HEK293 (cell line): ENCODE measurements at regions not wholly inside any gene's neighbourhood (a gene's known extent, or its start where the extent isn't known, plus 50 kb on each side); places are given as distances from the start of the nearest gene placed in this dataset.

Experiments
- CTCF ChIA-PET: fragments of 350-600 bp; formaldehyde crosslinking; extraction: SDS; loops from one replicate; lab custom pipeline; 2021; ENCODE audit warnings: antibody characterized with exemption; lab: Yijun Ruan, JAX
- POLR2A ChIA-PET: fragments of 300-600 bp; formaldehyde crosslinking; extraction: SDS; loops from one replicate; lab custom pipeline; 2020; ENCODE audit warnings: antibody characterized with exemption, inconsistent platforms; lab: Yijun Ruan, JAX
- H3K27ac ChIP-seq: fragments of 200-500 bp; sonication (Bioruptor generic); 2 replicates; pipeline ENCODE4 v1.5.1; 2014; ENCODE audit warnings: low read depth, low read length, control low read depth, inconsistent platforms; ENCODE audit errors: extremely low read depth
- H3K36me3 ChIP-seq, 2 experiments: fragments of 200-500 bp in 1 of 2; sonication (Bioruptor generic) in 1 of 2; 1 replicate in 1 of 2; 2 replicates in 1 of 2; pipeline ENCODE4 v1.5.1; 2014 to 2017; ENCODE audit warnings: inconsistent platforms in 2 of 2, low read length in 2 of 2; ENCODE audit not compliant: control insufficient read depth in 2 of 2, insufficient read depth in 1 of 2
- H3K4me1 ChIP-seq: fragments of 200-500 bp; sonication (Bioruptor generic); 2 replicates; pipeline ENCODE4 v1.5.1; 2014; ENCODE audit warnings: mild to moderate bottlenecking, low read length, inconsistent platforms; ENCODE audit not compliant: control insufficient read depth, insufficient read depth
- H3K4me3 ChIP-seq: 2 replicates; pipeline ENCODE4 v1.5.1; 2011; ENCODE audit warnings: low read depth, mild to moderate bottlenecking, control low read depth, low read length, moderate library complexity
- H3K9me3 ChIP-seq: fragments of 200-500 bp; sonication (Bioruptor generic); 2 replicates; pipeline ENCODE4 v1.5.1; 2014; ENCODE audit warnings: low read depth, low read length, inconsistent platforms; ENCODE audit not compliant: control insufficient read depth, insufficient read depth
- HIC1 ChIP-seq: fragments of 450-650 bp; formaldehyde crosslinking; IDR thresholded peaks from 2 replicates; pipeline ENCODE4 v1.5.1; 2016; ENCODE audit warnings: missing biosample characterization, missing genetic modification characterization
- HOXA7 ChIP-seq: sonication (generic); formaldehyde crosslinking; IDR thresholded peaks from 2 replicates; pipeline ENCODE4 v1.8.1; 2022; ENCODE audit warnings: missing genetic modification reagents, borderline replicate concordance
- HOXC10 ChIP-seq: sonication (generic); formaldehyde crosslinking; IDR thresholded peaks from 2 replicates; pipeline ENCODE4 v1.8.1; 2023; ENCODE audit warnings: mild to moderate bottlenecking, missing genetic modification reagents
- KLF16 ChIP-seq: fragments of 450-650 bp; formaldehyde crosslinking; IDR thresholded peaks from 2 replicates; pipeline ENCODE4 v1.5.1; 2017; ENCODE audit warnings: missing biosample characterization, missing genetic modification characterization
- MEIS1 ChIP-seq: sonication (generic); formaldehyde crosslinking; IDR thresholded peaks from 2 replicates; pipeline ENCODE4 v1.8.1; 2022; ENCODE audit warnings: missing genetic modification reagents, mild to moderate bottlenecking, borderline replicate concordance
- PRDM1 ChIP-seq: fragments of 450-650 bp; formaldehyde crosslinking; IDR thresholded peaks from 2 replicates; pipeline ENCODE4; 2016; ENCODE audit warnings: missing biosample characterization, missing genetic modification characterization
- ZBTB21 ChIP-seq: fragments of 450-650 bp; formaldehyde crosslinking; IDR thresholded peaks from 2 replicates; pipeline ENCODE4 v1.5.1; 2017; ENCODE audit warnings: missing biosample characterization, missing genetic modification characterization
- ZBTB26 ChIP-seq: fragments of 450-650 bp; formaldehyde crosslinking; optimal IDR thresholded peaks from 2 replicates; pipeline ENCODE3; 2016; ENCODE audit warnings: missing biosample characterization, mild to moderate bottlenecking, missing genetic modification characterization
- ZFHX2 ChIP-seq: fragments of 450-650 bp; formaldehyde crosslinking; conservative IDR thresholded peaks from 2 replicates; pipeline ENCODE4 v1.5.1; 2016; ENCODE audit warnings: missing biosample characterization, missing genetic modification characterization
- ZFP69B ChIP-seq: fragments of 450-650 bp; formaldehyde crosslinking; IDR thresholded peaks from 2 replicates; pipeline ENCODE4 v1.5.1; 2016; ENCODE audit warnings: missing biosample characterization, missing genetic modification characterization
- ZNF148 ChIP-seq: fragments of 450-650 bp; formaldehyde crosslinking; IDR thresholded peaks from 2 replicates; pipeline ENCODE4 v1.5.0; 2017; ENCODE audit warnings: missing biosample characterization, missing genetic modification characterization, borderline replicate concordance
- ZNF157 ChIP-seq: fragments of 450-650 bp; formaldehyde crosslinking; IDR thresholded peaks from 2 replicates; pipeline ENCODE4 v1.5.1; 2016; ENCODE audit warnings: missing biosample characterization, missing genetic modification characterization
- ZNF174 ChIP-seq: fragments of 450-650 bp; formaldehyde crosslinking; IDR thresholded peaks from 2 replicates; pipeline ENCODE4 v1.5.0; 2017; ENCODE audit warnings: missing biosample characterization, mild to moderate bottlenecking, missing genetic modification characterization
- ZNF24 ChIP-seq: fragments of 450-650 bp; formaldehyde crosslinking; IDR thresholded peaks from 2 replicates; pipeline ENCODE4 v1.5.1; 2016; ENCODE audit warnings: missing biosample characterization, missing genetic modification characterization
- ZNF26 ChIP-seq: fragments of 450-650 bp; formaldehyde crosslinking; IDR thresholded peaks from 2 replicates; pipeline ENCODE4 v1.5.1; 2016; ENCODE audit warnings: missing biosample characterization, missing genetic modification characterization
- ZNF335 ChIP-seq: fragments of 450-650 bp; formaldehyde crosslinking; conservative IDR thresholded peaks from 2 replicates; pipeline ENCODE4 v1.5.1; 2016; ENCODE audit warnings: missing biosample characterization, missing genetic modification characterization
- ZNF521 ChIP-seq: fragments of 450-650 bp; formaldehyde crosslinking; IDR thresholded peaks from 2 replicates; pipeline ENCODE4 v1.5.1; 2017; ENCODE audit warnings: missing biosample characterization, mild to moderate bottlenecking, missing genetic modification characterization
- ZNF555 ChIP-seq: fragments of 450-650 bp; formaldehyde crosslinking; conservative IDR thresholded peaks from 2 replicates; pipeline ENCODE4 v1.5.1; 2017; ENCODE audit warnings: missing biosample characterization, mild to moderate bottlenecking, missing genetic modification characterization, inconsistent platforms
- ZNF701 ChIP-seq: fragments of 450-650 bp; formaldehyde crosslinking; IDR thresholded peaks from 2 replicates; pipeline ENCODE4 v1.5.1; 2016; ENCODE audit warnings: missing biosample characterization, missing genetic modification characterization
- ZNF704 ChIP-seq: fragments of 450-650 bp; formaldehyde crosslinking; IDR thresholded peaks from 2 replicates; pipeline ENCODE4 v1.5.1; 2016; ENCODE audit warnings: missing biosample characterization, missing genetic modification characterization
- ZNF785 ChIP-seq: fragments of 450-650 bp; formaldehyde crosslinking; IDR thresholded peaks from 2 replicates; pipeline ENCODE4 v1.5.1; 2016; ENCODE audit warnings: missing biosample characterization, missing genetic modification characterization
- ZNF792 ChIP-seq: fragments of 450-650 bp; formaldehyde crosslinking; IDR thresholded peaks from 2 replicates; pipeline ENCODE4 v1.5.1; 2016; ENCODE audit warnings: missing biosample characterization, missing genetic modification characterization
- ZNF830 ChIP-seq: fragments of 450-650 bp; IDR thresholded peaks from 2 replicates; pipeline ENCODE4 v1.5.0; 2018; ENCODE audit warnings: missing biosample characterization, missing genetic modification characterization, low read depth, mild to moderate bottlenecking, moderate library complexity
- ZSCAN4 ChIP-seq: fragments of 450-650 bp; formaldehyde crosslinking; IDR thresholded peaks from 2 replicates; pipeline ENCODE4 v1.5.1; 2017; ENCODE audit warnings: missing biosample characterization, missing genetic modification characterization

- H3K9me3 ChIP-seq, result no peaks in the 10 kb centered on the region
- CTCF ChIA-PET, result interaction anchor here (0.6 kb wide), 1 partner anchor 402 kb away, joined by 3 read pairs; no protein-coding TSS in a partner anchor
- H3K27ac ChIP-seq, result no peak overlapping the region
- POLR2A ChIA-PET, result no interaction called here
- TF ChIP-seq HOXA7 (CRISPR knock-in tag) (no peak), ZNF792 (tag by site-specific recombination) (no peak), ZNF24 (no peak), ZBTB21 (tag by site-specific recombination) (no peak), ZNF174 (tag by site-specific recombination) (no peak), ZFP69B (tag by site-specific recombination) (no peak)
- H3K4me1 ChIP-seq, result no peaks in the 10 kb centered on the region
- no peaks in the 10 kb centered on the region for H3K36me3 ChIP-seq
- H3K4me3 ChIP-seq, result no peak overlapping the region
Measured at GRCh38 chr1:91609551-91609950, 108.9 kb downstream of the CDC7 start.

GRCh38 chr1:91610102-91610501 is 109.5 kb downstream of the CDC7 start:
- H3K36me3 ChIP-seq, result no peaks in the 10 kb centered on the region
- H3K9me3 ChIP-seq, result no peaks in the 10 kb centered on the region
- no peaks in the 10 kb centered on the region for H3K4me1 ChIP-seq
- POLR2A ChIA-PET, result no interaction called here
- no peak overlapping the region for H3K27ac ChIP-seq
- no peak overlapping the region for H3K4me3 ChIP-seq
- TF ChIP-seq HOXC10 (CRISPR knock-in tag), result no peak
- TF ChIP-seq HIC1, result no peak
- TF ChIP-seq PRDM1, result no peak
- TF ChIP-seq ZSCAN4 (tag by site-specific recombination), result no peak
- no peak for TF ChIP-seq ZNF148 (tag by site-specific recombination)
- TF ChIP-seq ZNF335 (tag by site-specific recombination), result no peak
- no peak for TF ChIP-seq KLF16
- TF ChIP-seq ZNF26 (tag by site-specific recombination), result no peak
- TF ChIP-seq ZNF830 (tag by site-specific recombination), result no peak
- TF ChIP-seq ZNF701 (tag by site-specific recombination), result no peak
- TF ChIP-seq ZBTB26, result no peak
- no peak for TF ChIP-seq ZNF785
- no peak for TF ChIP-seq HOXA7 (CRISPR knock-in tag)
- TF ChIP-seq MEIS1, result no peak
- no peak for TF ChIP-seq ZFHX2 (tag by site-specific recombination)
- no peak for TF ChIP-seq ZNF157 (tag by site-specific recombination)
- TF ChIP-seq ZBTB21 (tag by site-specific recombination), result no peak
- TF ChIP-seq ZNF555, result no peak
- no peak for TF ChIP-seq ZNF521
- no peak for TF ChIP-seq ZNF704
- CTCF ChIA-PET, result no interaction called here
